Upper lobe of right lung (tissue), 1 donor: ENCODE measurements at regions not wholly inside any gene's neighbourhood (a gene's known extent, or its start where the extent isn't known, plus 50 kb on each side); places are given as distances from the start of the nearest gene placed in this dataset.

Experiments
- ATAC-seq: fragments of 200-7000 bp; cut with Tn5 transposase; one replicate; pipeline ENCODE4 v1.9.1; 2020; ENCODE audit warnings: mild to moderate bottlenecking, moderate library complexity
- DNase-seq: peaks from one replicate; pipeline ENCODE4 v3.0.0-alpha.2; 2020
- H3K27ac ChIP-seq: fragments of 200-600 bp; one replicate; pipeline ENCODE4 v1.8.0; 2022
- H3K27me3 ChIP-seq: fragments of 200-600 bp; one replicate; pipeline ENCODE4 v1.8.0; 2022; ENCODE audit warnings: mild to moderate bottlenecking
- H3K36me3 ChIP-seq: fragments of 200-600 bp; one replicate; pipeline ENCODE4 v1.8.0; 2022
- H3K4me1 ChIP-seq: fragments of 200-600 bp; one replicate; pipeline ENCODE4 v1.8.0; 2022
- H3K4me3 ChIP-seq: fragments of 200-600 bp; one replicate; pipeline ENCODE4 v1.8.0; 2022; ENCODE audit warnings: mild to moderate bottlenecking
- H3K9me3 ChIP-seq: fragments of 200-600 bp; one replicate; pipeline ENCODE4 v1.8.0; 2022
- CTCF ChIP-seq: fragments of 200-600 bp; IDR thresholded peaks from one replicate; pipeline ENCODE4 v1.8.0; 2022; ENCODE audit warnings: antibody characterized with exemption
- intact Hi-C: fragments of 100-400 bp; cut with DNase I; formaldehyde crosslinking; loops from one replicate; pipeline ENCODE4 v1.11.0; 2022
- donor health status: DM: no; HTN: yes; CAD: no; lungs with severe emphysema.

- no peaks in the 10 kb centered on the region for H3K4me1 ChIP-seq
- no peak overlapping the region for H3K27ac ChIP-seq
- no peak for ATAC-seq
- no peaks in the 10 kb centered on the region for H3K9me3 ChIP-seq
- H3K27me3 ChIP-seq: no peaks in the 10 kb centered on the region
- no peak overlapping the region for H3K4me3 ChIP-seq
- TF ChIP-seq CTCF: no peak
- intact Hi-C loops: no loop called here
- no peak for DNase-seq
- no peaks in the 10 kb centered on the region for H3K36me3 ChIP-seq
These were observed 302.6 kb downstream of the CHL1 start for GRCh38 chr3:499001-499761.

- no peaks in the 10 kb centered on the region for H3K4me1 ChIP-seq
- no peak overlapping the region for H3K4me3 ChIP-seq
- no peak overlapping the region for H3K27ac ChIP-seq
- no peaks in the 10 kb centered on the region for H3K9me3 ChIP-seq
- no peaks in the 10 kb centered on the region for H3K27me3 ChIP-seq
- TF ChIP-seq CTCF: no peak
- intact Hi-C loops: no loop called here
- no peaks in the 10 kb centered on the region for H3K36me3 ChIP-seq
- ATAC-seq: no peak
- no peak for DNase-seq
These were observed 305.9 kb downstream of the CHL1 start for GRCh38 chr3:502486-502885.

- ATAC-seq: no peak
These were observed 316.7 kb downstream of the CHL1 start for GRCh38 chr3:513301-513700.

GRCh38 chr3:514192-514591, 317.6 kb downstream of the CHL1 start:
- no peaks in the 10 kb centered on the region for H3K36me3 ChIP-seq
- ATAC-seq: no peak
- H3K27ac ChIP-seq: no peak overlapping the region
- no peak for TF ChIP-seq CTCF
- no peak overlapping the region for H3K4me3 ChIP-seq
- no peaks in the 10 kb centered on the region for H3K27me3 ChIP-seq
- H3K4me1 ChIP-seq: no peaks in the 10 kb centered on the region
- DNase-seq: no peak
- no peaks in the 10 kb centered on the region for H3K9me3 ChIP-seq
- intact Hi-C loops: no loop called here

More at GRCh38 chr3:513301-513700, 316.7 kb downstream of the CHL1 start:
- intact Hi-C loops: no loop called here
- TF ChIP-seq CTCF: no peak
- Histone ChIP-seq H3K4me1 (no peaks in the 10 kb centered on the region), H3K9me3 (no peaks in the 10 kb centered on the region), H3K27ac (no peak overlapping the region), H3K27me3 (no peaks in the 10 kb centered on the region), H3K36me3 (no peaks in the 10 kb centered on the region), H3K4me3 (no peak overlapping the region)
- no peak for DNase-seq

- no peaks in the 10 kb centered on the region for H3K9me3 ChIP-seq
- H3K36me3 ChIP-seq: no peaks in the 10 kb centered on the region
- no peaks in the 10 kb centered on the region for H3K27me3 ChIP-seq
- no peak for DNase-seq
- ATAC-seq: no peak
- no peak overlapping the region for H3K4me3 ChIP-seq
- no peaks in the 10 kb centered on the region for H3K4me1 ChIP-seq
- intact Hi-C loops: no loop called here
- no peak overlapping the region for H3K27ac ChIP-seq
- TF ChIP-seq CTCF: no peak
These were observed 322.5 kb downstream of the CHL1 start for GRCh38 chr3:519026-519425.

GRCh38 chr3:522888-523287, 326.3 kb downstream of the CHL1 start:
- intact Hi-C loops: no loop called here
- no peak overlapping the region for H3K4me3 ChIP-seq
- TF ChIP-seq CTCF: no peak
- ATAC-seq (no peak), DNase-seq (no peak)
- no peaks in the 10 kb centered on the region for H3K27me3 ChIP-seq
- H3K36me3 ChIP-seq: no peaks in the 10 kb centered on the region
- no peaks in the 10 kb centered on the region for H3K4me1 ChIP-seq
- H3K27ac ChIP-seq: no peak overlapping the region
- no peaks in the 10 kb centered on the region for H3K9me3 ChIP-seq
